ENCODE measurements at regions not wholly inside any gene's neighbourhood (a gene's known extent, or its start where the extent isn't known, plus 50 kb on each side); places are given as distances from the start of the nearest gene placed in this dataset.

DNA sequence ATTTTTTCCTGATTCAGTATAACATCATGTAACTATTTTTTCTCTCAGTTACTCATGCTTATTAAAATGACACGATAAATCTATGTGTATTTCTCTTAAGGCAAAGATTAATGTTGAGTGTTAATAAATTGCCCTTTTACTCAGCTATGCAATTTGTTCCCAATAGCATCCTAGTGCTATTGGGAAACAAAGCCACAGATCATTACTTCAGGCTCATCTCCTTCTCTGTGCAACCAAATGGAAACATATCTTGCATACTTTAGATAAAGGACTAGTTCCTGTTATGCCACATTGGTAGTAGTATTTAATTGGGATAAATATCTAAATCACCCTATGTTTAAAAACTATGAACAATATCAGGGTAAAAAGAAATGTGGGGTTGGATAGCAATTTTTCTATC lies 106.2 kb downstream of the PLPPR4 start:
- Histone ChIP-seq H3K79me1 (ENCODE audit: low read depth, low read length) (no peaks in the 10 kb centered on the region), H2BK120ac (replicated peaks; ENCODE audit: low read depth, low read length) (no peak overlapping the region), H2BK12ac (ENCODE audit: low read depth, low read length) (no peak overlapping the region), H3K36me3 (ENCODE audit: control insufficient read depth in 2 of 4, insufficient read depth in 4 of 4, low read length in 3 of 4) (no peaks in the 10 kb centered on the region), H3K4ac (replicated peaks; ENCODE audit: insufficient read length, low read depth, low read length) (no peak overlapping the region), H3K56ac (replicated peaks; ENCODE audit: insufficient read length, low read depth, low read length) (no peak overlapping the region), H3K4me1 (replicated peaks in 1 of 4; ENCODE audit: control insufficient read depth in 3 of 4, insufficient read depth in 4 of 4, low read length in 3 of 4) (no peaks in the 10 kb centered on the region), H2AK5ac (ENCODE audit: low read depth, low read length) (no peak overlapping the region), H4K8ac (ENCODE audit: extremely low read depth, insufficient read depth, low read length) (no peak overlapping the region), H4K91ac (replicated peaks; ENCODE audit: insufficient read length, low read length) (no peak overlapping the region), H3K9me3 (ENCODE audit: insufficient read depth in 2 of 2, low read depth in 1 of 2, low read length in 1 of 2) (no peaks in the 10 kb centered on the region), H4K5ac (ENCODE audit: insufficient read length, low read depth, low read length) (no peak overlapping the region), H3K27ac (ENCODE audit: low read depth, low read length) (no peak overlapping the region), H3K9ac (replicated peaks in 1 of 4; ENCODE audit: extremely low read depth in 1 of 4, low read depth in 3 of 4, low read length in 3 of 4) (no peak overlapping the region), H3K23ac (ENCODE audit: insufficient read length) (no peak overlapping the region), H2BK20ac (ENCODE audit: low read length) (no peak overlapping the region), H2BK15ac (ENCODE audit: low read length) (no peak overlapping the region), H3K4me2 (ENCODE audit: insufficient read depth in 1 of 2, low read depth in 2 of 2, low read length in 2 of 2) (no peak overlapping the region), H3K27me3 (replicated peaks in 1 of 4; ENCODE audit: control insufficient read depth in 3 of 4, extremely low read depth in 1 of 4, insufficient read depth in 3 of 4, low read length in 3 of 4) (no peaks in the 10 kb centered on the region), H3K79me2 (ENCODE audit: control insufficient read depth in 1 of 2, insufficient read depth in 2 of 2, low read length in 2 of 2) (no peaks in the 10 kb centered on the region), H3K18ac (ENCODE audit: extremely low read depth, low read length) (no peak overlapping the region), H3K4me3 (ENCODE audit: extremely low read depth in 1 of 4, insufficient read depth in 2 of 4, low read depth in 3 of 4, low read length in 4 of 4) (no peak overlapping the region), H3K23me2 (ENCODE audit: low read depth, low read length) (no peaks in the 10 kb centered on the region), H2BK5ac (ENCODE audit: low read depth, low read length) (no peak overlapping the region), H3K14ac (ENCODE audit: insufficient read length) (no peak overlapping the region), H2AFZ (ENCODE audit: low read length) (no peak overlapping the region), H4K20me1 (replicated peaks in 1 of 2; ENCODE audit: control insufficient read depth in 1 of 2, insufficient read depth in 2 of 2, low read length in 2 of 2) (no peaks in the 10 kb centered on the region)
- FAIRE-seq (no peak), DNase-seq (ENCODE audit: low read depth in 1 of 2, low spot score in 2 of 2) (no peak)
- POLR2A ChIA-PET (ENCODE audit: partially characterized antibody), result no interaction called here
- 95% methylated on average over 1 of the region's 1 CpG; no CpG with 5 or more reads in 1 of the 2 experiments for WGBS, 2 experiments (ENCODE audit: extremely low coverage in 1 of 2, insufficient coverage in 1 of 2, insufficient read length in 1 of 2, insufficient replicate concordance in 2 of 2, low coverage in 1 of 2, low lambda C conversion rate in 2 of 2, missing lambda C conversion rate in 1 of 2)
- CTCF ChIA-PET (ENCODE audit: partially characterized antibody), result no interaction called here
- TF ChIP-seq KDM4A (IDR thresholded peaks at IDR 0.05; ENCODE audit: low read depth, low read length, severe bottlenecking), result no peak
- TF ChIP-seq TBP (IDR thresholded peaks at IDR 0.05; ENCODE audit: low read depth, low read length), result no peak
- no peak for TF ChIP-seq FOSL1 (IDR thresholded peaks at IDR 0.05; ENCODE audit: insufficient read depth, low read depth, low read length)
- TF ChIP-seq NRF1 (IDR thresholded peaks at IDR 0.05; ENCODE audit: low read depth, low read length), result no peak
- TF ChIP-seq, protein P1, sequence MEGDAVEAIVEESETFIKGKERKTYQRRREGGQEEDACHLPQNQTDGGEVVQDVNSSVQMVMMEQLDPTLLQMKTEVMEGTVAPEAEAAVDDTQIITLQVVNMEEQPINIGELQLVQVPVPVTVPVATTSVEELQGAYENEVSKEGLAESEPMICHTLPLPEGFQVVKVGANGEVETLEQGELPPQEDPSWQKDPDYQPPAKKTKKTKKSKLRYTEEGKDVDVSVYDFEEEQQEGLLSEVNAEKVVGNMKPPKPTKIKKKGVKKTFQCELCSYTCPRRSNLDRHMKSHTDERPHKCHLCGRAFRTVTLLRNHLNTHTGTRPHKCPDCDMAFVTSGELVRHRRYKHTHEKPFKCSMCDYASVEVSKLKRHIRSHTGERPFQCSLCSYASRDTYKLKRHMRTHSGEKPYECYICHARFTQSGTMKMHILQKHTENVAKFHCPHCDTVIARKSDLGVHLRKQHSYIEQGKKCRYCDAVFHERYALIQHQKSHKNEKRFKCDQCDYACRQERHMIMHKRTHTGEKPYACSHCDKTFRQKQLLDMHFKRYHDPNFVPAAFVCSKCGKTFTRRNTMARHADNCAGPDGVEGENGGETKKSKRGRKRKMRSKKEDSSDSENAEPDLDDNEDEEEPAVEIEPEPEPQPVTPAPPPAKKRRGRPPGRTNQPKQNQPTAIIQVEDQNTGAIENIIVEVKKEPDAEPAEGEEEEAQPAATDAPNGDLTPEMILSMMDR (IDR thresholded peaks at IDR 0.05; ENCODE audit: control extremely low read depth in 1 of 3, insufficient read depth in 1 of 3, low read depth in 1 of 3, low read length in 3 of 3), result no peak
- no peak for TF ChIP-seq CBX5 (IDR thresholded peaks at IDR 0.05; ENCODE audit: low read depth, low read length)
- TF ChIP-seq, protein P2, sequence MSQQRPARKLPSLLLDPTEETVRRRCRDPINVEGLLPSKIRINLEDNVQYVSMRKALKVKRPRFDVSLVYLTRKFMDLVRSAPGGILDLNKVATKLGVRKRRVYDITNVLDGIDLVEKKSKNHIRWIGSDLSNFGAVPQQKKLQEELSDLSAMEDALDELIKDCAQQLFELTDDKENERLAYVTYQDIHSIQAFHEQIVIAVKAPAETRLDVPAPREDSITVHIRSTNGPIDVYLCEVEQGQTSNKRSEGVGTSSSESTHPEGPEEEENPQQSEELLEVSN (IDR thresholded peaks at IDR 0.05), result no peak
- TF ChIP-seq RXRA (IDR thresholded peaks at IDR 0.05; ENCODE audit: insufficient read depth, low read depth, low read length), result no peak
- TF ChIP-seq MAX (IDR thresholded peaks at IDR 0.05), result no peak
- TF ChIP-seq JUND (IDR thresholded peaks at IDR 0.05; ENCODE audit: low read length), result no peak
- no peak for TF ChIP-seq BACH1 (IDR thresholded peaks at IDR 0.05; ENCODE audit: low read length)
- TF ChIP-seq POU5F1 (IDR thresholded peaks at IDR 0.05; ENCODE audit: low read depth, low read length), result no peak
